BLaER1 treated with 17β-estradiol and CSF1 and Interleukin-3, amounts not matched to agents 10 nM and 100 nM (cell line): ENCODE measurements at regions not wholly inside any gene's neighbourhood (a gene's known extent, or its start where the extent isn't known, plus 50 kb on each side); places are given as distances from the start of the nearest gene placed in this dataset.
"Not testable (repeated sequence)": the region's sequence is repeated elsewhere in the genome, so short reads cannot be mapped to it uniquely, and the experiment has no call there.

ENCODE experiments used
- H3K27ac ChIP-seq, 11 experiments: shearing (Covaris generic); formaldehyde crosslinking; 2 replicates each; pipeline ENCODE4 v1.8.1; 2022
- H3K27me3 ChIP-seq, 11 experiments: shearing (Covaris generic); formaldehyde crosslinking; 2 replicates each; pipeline ENCODE4 v1.8.1; 2022
- H3K36me3 ChIP-seq, 11 experiments: shearing (Covaris generic); formaldehyde crosslinking; 2 replicates each; pipeline ENCODE4 v1.8.1; 2022
- H3K4me1 ChIP-seq, 10 experiments: shearing (Covaris generic); formaldehyde crosslinking; 2 replicates each; pipeline ENCODE4 v1.8.1; 2022
- H3K4me2 ChIP-seq, 11 experiments: shearing (Covaris generic); formaldehyde crosslinking; 2 replicates each; pipeline ENCODE4 v1.8.1; 2022
- H3K4me3 ChIP-seq, 10 experiments: shearing (Covaris generic); formaldehyde crosslinking; 2 replicates each; pipeline ENCODE4 v1.8.1; 2022
- H3K9ac ChIP-seq, 11 experiments: shearing (Covaris generic); formaldehyde crosslinking; 2 replicates each; pipeline ENCODE4 v1.8.1; 2022
- H3K9me3 ChIP-seq, 11 experiments: shearing (Covaris generic); formaldehyde crosslinking; replicated peaks in 1 of 11; 2 replicates each; pipeline ENCODE4 v1.8.1; 2022
- H4K20me1 ChIP-seq, 11 experiments: shearing (Covaris generic); formaldehyde crosslinking; 2 replicates each; pipeline ENCODE4 v1.8.1; 2022
- Cebpa-rat ChIP-seq, 11 experiments: shearing (Covaris generic); IDR thresholded peaks; 2 replicates each; pipeline ENCODE4 v1.8.1; 2022

DNA sequence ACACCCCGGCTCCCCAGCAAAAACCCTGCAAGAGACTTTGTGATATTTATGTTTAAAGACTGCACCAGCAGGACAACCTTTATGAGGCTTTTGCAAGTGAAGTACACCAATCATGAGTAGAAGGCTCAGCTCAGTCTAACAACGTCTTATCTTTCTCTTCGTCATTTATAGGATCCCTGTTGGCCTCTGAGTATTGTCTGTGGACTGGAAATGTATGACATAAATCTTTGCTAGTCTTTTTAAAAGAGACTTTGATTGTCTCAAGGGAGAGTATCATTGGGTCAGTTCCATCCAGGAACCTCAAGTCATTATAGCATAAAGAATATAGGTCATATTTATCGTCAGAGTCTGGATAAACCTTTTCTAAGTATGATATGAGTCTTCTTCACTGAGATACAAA, 505.0 kb upstream of the SOX9 start:
- Histone ChIP-seq H3K27me3 (no peaks in the 10 kb centered on the region), H3K36me3 (no peaks in the 10 kb centered on the region), H3K9me3 (peaks cover 14 to 31% (median 20%) of the 10 kb centered on the region in 11 experiments), H3K27ac (no peak overlapping the region), H3K4me1 (no peaks in the 10 kb centered on the region), H3K4me3 (no peak overlapping the region), H4K20me1 (no peaks in the 10 kb centered on the region), H3K9ac (no peak overlapping the region), H3K4me2 (no peak overlapping the region)
- TF ChIP-seq Cebpa-rat (IDR thresholded peaks at IDR 0.05): no peak

DNA sequence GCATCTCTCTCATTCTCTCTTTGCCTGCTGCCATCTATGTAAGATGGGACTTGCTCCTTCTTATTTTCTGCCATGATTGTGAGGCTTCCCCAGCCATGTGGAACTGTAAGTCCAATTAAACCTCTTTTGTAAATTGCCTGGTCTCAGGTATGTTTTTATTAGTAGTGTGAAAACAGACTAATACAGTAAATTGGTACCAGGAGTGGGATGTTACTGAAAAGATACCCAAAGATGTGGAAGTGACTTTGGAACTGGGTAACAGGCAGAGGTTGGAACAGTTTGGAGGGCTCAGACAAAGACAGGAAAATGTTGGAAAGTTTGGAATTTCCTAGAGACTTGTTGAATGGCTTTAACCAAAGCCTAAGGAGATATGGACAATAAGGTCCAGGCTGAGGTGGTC, 503.1 kb upstream of the SOX9 start:
- H3K36me3 ChIP-seq, H3K4me2 ChIP-seq, H4K20me1 ChIP-seq, H3K9ac ChIP-seq, H3K4me3 ChIP-seq, H3K4me1 ChIP-seq, H3K27me3 ChIP-seq, H3K27ac ChIP-seq: not testable (repeated sequence)
- H3K9me3 ChIP-seq: peaks cover 14 to 26% (median 20%) of the 10 kb centered on the region in 11 experiments

DNA sequence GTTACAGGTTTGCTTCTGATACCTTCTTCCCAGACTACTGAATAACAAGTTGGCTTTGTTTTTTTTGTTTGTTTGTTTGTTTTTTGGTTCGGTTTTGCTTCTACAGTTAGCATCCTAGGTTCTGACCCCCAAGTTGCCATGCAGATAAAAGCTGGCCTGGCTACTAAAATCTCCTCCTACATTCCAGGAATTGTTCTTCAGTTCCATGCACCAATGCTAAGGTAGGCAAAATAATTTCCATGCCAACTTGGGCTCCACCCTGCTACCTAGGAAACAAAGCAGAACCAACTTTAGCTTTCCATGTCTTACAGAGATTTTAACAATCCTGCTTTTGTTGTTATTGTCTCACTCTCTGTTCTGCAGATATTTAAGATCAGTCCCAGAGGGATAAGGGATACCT, 495.5 kb upstream of the SOX9 start:
- no peak overlapping the region for H3K4me3 ChIP-seq
- H3K4me1 ChIP-seq: no peaks in the 10 kb centered on the region
- H3K9ac ChIP-seq: no peak overlapping the region
- H4K20me1 ChIP-seq: no peaks in the 10 kb centered on the region
- H3K36me3 ChIP-seq: no peaks in the 10 kb centered on the region
- H3K27ac ChIP-seq: no peak overlapping the region
- no peak for TF ChIP-seq Cebpa-rat (IDR thresholded peaks at IDR 0.05)
- no peak overlapping the region for H3K4me2 ChIP-seq
- H3K9me3 ChIP-seq: peaks cover 0 to 4% (median 0%) of the 10 kb centered on the region in 11 experiments; a peak in 3 of 22 replicates
- H3K27me3 ChIP-seq: no peaks in the 10 kb centered on the region

DNA sequence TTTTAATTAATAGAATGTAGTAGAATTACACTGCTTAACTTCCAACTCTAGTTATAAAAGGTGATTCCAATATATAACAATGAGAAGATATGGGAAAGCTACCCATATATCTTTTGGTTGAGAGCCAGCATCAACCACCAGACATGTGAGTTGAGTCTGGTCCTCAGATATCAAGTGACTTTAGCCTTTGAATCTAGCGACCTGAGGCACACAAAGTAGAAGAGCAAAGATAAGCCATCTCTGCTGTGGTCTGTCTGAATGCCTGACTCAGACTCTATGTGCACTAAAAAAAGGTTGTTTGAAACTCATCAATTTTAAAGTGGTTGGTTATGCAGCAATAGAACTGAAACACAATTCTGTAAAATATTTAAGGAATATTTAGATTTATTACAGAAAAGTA, 492.5 kb upstream of the SOX9 start:
- no peak for TF ChIP-seq Cebpa-rat (IDR thresholded peaks at IDR 0.05)
- no peaks in the 10 kb centered on the region for H3K27me3 ChIP-seq
- H3K27ac ChIP-seq: no peak overlapping the region
- peaks cover 0 to 4% (median 0%) of the 10 kb centered on the region in 11 experiments; a peak in 3 of 22 replicates for H3K9me3 ChIP-seq
- no peaks in the 10 kb centered on the region for H4K20me1 ChIP-seq
- H3K36me3 ChIP-seq: no peaks in the 10 kb centered on the region
- no peak overlapping the region for H3K4me3 ChIP-seq
- H3K4me2 ChIP-seq: no peak overlapping the region
- H3K4me1 ChIP-seq: no peaks in the 10 kb centered on the region
- no peak overlapping the region for H3K9ac ChIP-seq

DNA sequence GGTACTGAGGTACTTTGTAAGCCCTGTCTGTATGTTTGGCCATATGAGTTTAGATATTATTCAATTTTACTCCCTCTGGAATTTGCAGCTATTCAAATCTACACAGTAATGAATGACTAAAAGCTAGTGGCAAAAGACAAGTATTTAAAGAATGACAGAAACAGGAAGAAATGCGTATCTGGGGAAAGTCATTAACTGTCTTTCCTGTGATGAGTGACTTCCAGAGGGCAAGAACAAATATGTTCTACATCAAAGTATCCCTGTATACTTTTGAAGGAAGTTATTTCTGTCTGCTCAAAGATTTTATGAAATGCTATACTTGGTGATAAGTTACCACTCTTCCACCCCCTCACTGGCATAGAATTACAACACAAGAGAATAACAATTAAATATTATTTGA, 489.3 kb upstream of the SOX9 start:
- H3K9me3 ChIP-seq: peaks cover 0 to 4% (median 0%) of the 10 kb centered on the region in 11 experiments; a peak in 3 of 22 replicates
- H3K4me2 ChIP-seq: no peak overlapping the region
- no peak for TF ChIP-seq Cebpa-rat (IDR thresholded peaks at IDR 0.05)
- H3K9ac ChIP-seq: no peak overlapping the region
- H3K27me3 ChIP-seq: no peaks in the 10 kb centered on the region
- no peaks in the 10 kb centered on the region for H3K36me3 ChIP-seq
- no peak overlapping the region for H3K27ac ChIP-seq
- no peaks in the 10 kb centered on the region for H3K4me1 ChIP-seq
- H3K4me3 ChIP-seq: no peak overlapping the region
- H4K20me1 ChIP-seq: no peaks in the 10 kb centered on the region

DNA sequence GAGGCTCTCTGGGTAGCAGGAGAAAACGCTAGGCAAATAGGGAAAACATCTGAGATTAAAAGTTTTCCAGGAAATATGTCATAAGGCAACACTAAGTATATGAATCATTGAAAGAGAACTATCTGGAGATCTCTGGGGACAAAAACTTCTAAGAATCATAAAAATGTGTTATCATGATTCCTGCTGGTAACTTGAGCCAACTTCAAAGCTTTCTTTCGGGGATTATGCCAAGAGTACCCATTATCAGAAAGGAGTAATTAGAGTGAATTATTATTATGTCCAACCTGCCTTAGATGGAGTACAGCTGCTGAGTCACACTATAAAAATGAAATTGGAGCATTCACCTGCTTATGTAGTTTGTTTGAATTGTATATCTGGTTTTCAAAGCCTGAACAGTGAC, 488.5 kb upstream of the SOX9 start:
- Histone ChIP-seq H3K4me2 (no peak overlapping the region), H3K36me3 (no peaks in the 10 kb centered on the region), H3K27me3 (no peaks in the 10 kb centered on the region), H3K9me3 (peaks cover 0 to 4% (median 0%) of the 10 kb centered on the region in 11 experiments; a peak in 3 of 22 replicates), H3K4me3 (no peak overlapping the region), H3K9ac (no peak overlapping the region), H3K4me1 (no peaks in the 10 kb centered on the region), H3K27ac (no peak overlapping the region), H4K20me1 (no peaks in the 10 kb centered on the region)
- no peak for TF ChIP-seq Cebpa-rat (IDR thresholded peaks at IDR 0.05)

DNA sequence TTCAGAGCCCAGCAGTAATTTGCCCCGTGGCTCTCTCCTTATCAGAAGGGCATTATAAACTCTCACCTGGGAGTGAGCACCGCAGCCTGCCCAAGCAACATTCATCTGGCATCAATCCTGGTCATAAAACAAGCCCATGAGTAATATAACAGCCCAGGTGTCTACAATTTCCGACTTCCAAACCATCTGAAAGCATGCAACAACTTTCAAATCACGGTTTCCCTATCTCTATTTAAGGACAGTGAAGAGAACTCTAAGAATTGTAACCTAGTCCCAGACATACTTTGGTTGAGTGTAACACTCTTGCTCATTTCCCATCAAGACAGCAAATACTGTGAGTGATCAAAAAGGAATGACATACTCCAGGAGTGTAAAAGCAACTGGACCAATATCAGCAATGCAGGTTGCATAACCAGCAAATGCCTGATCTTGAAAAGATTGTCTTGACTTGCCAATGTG, 487.4 kb upstream of the SOX9 start:
- Histone ChIP-seq H3K4me2 (no peak overlapping the region), H3K27me3 (no peaks in the 10 kb centered on the region), H3K36me3 (no peaks in the 10 kb centered on the region), H4K20me1 (no peaks in the 10 kb centered on the region), H3K9me3 (peaks cover 0 to 4% (median 0%) of the 10 kb centered on the region in 11 experiments; a peak in 3 of 22 replicates), H3K27ac (no peak overlapping the region), H3K4me1 (no peaks in the 10 kb centered on the region), H3K9ac (no peak overlapping the region), H3K4me3 (no peak overlapping the region)
- TF ChIP-seq Cebpa-rat (IDR thresholded peaks at IDR 0.05): no peak

DNA sequence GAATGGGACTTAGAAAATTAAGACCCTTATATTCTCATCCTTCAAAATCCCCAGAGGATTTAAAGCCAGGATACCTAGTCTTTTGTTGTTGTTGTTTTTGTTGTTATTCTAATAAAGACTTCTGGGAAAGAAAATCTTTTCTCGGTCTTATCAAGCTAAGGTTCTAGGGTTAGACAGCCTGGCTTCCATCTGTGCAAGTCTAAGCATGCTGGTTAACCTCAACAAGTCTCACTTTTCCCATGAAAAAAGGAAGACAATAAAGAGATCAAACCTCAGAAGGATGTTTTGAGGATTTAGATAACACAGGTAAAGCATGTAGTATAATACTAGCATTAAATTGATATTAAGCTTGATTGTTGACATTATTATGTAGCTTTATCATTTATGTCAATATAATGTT, 486.4 kb upstream of the SOX9 start:
- Histone ChIP-seq H3K27ac (no peak overlapping the region), H3K9me3 (peaks cover 0 to 4% (median 0%) of the 10 kb centered on the region in 11 experiments; a peak in 3 of 22 replicates), H3K4me3 (no peak overlapping the region), H4K20me1 (no peaks in the 10 kb centered on the region), H3K9ac (no peak overlapping the region), H3K4me2 (no peak overlapping the region), H3K27me3 (no peaks in the 10 kb centered on the region), H3K4me1 (no peaks in the 10 kb centered on the region), H3K36me3 (no peaks in the 10 kb centered on the region)
- TF ChIP-seq Cebpa-rat (IDR thresholded peaks at IDR 0.05): no peak

DNA sequence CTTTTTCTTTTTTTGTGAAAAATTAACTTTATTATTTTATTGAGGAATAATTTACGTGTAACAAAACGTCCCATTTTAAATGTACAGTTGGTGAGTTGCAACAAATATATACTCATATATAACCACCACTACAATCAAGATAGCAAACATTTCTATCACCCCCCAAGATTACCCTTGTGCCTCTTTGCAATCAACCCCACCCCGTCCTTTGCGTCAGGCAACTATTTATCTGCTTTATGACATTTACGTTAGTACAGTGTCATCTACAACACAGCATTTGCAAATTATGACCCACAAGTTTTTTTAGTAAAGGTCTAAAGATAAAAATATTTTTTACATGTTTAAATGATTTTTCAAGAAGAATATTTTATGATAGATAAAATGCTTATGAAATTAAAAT, 485.6 kb upstream of the SOX9 start:
- Histone ChIP-seq H3K4me3 (no peak overlapping the region), H3K27ac (no peak overlapping the region), H3K4me2 (no peak overlapping the region), H4K20me1 (no peaks in the 10 kb centered on the region), H3K9ac (no peak overlapping the region), H3K4me1 (no peaks in the 10 kb centered on the region), H3K27me3 (no peaks in the 10 kb centered on the region), H3K36me3 (no peaks in the 10 kb centered on the region), H3K9me3 (no peaks in the 10 kb centered on the region)
- TF ChIP-seq Cebpa-rat (IDR thresholded peaks at IDR 0.05): no peak

DNA sequence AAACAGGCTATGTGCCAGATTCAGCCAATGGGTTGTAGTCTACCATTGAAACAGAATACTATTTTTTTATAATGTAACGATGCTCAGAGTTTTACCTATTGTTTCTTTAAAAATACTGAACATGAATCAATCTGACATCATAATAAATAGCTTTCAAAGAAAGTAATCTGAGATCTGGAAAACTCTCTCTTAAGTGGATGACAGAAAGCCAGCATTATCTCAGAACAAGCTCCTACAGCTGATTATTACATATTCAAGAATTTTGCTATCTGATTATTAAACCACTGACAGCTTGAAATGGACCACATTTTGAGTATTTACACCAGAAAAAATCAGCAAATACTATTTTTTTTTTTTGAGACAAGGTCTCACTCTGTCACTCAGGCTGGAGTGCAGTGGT, 484.2 kb upstream of the SOX9 start:
- Histone ChIP-seq H3K27me3 (no peaks in the 10 kb centered on the region), H3K4me2 (no peak overlapping the region), H4K20me1 (no peaks in the 10 kb centered on the region), H3K4me1 (no peaks in the 10 kb centered on the region), H3K36me3 (no peaks in the 10 kb centered on the region), H3K9ac (no peak overlapping the region), H3K27ac (no peak overlapping the region), H3K4me3 (no peak overlapping the region), H3K9me3 (no peaks in the 10 kb centered on the region)
- TF ChIP-seq Cebpa-rat (IDR thresholded peaks at IDR 0.05): no peak
